NCI-H2171 (cell line): ENCODE measurements at regions not wholly inside any gene's neighbourhood (a gene's known extent, or its start where the extent isn't known, plus 50 kb on each side); places are given as distances from the start of the nearest gene placed in this dataset.
"Not testable (repeated sequence)": the region's sequence is repeated elsewhere in the genome, so short reads cannot be mapped to it uniquely, and the experiment has no call there.

Experiments
- DNase-seq: peaks from one replicate; lab custom pipeline; 2025; lab: John Stamatoyannopoulos, UW

DNA sequence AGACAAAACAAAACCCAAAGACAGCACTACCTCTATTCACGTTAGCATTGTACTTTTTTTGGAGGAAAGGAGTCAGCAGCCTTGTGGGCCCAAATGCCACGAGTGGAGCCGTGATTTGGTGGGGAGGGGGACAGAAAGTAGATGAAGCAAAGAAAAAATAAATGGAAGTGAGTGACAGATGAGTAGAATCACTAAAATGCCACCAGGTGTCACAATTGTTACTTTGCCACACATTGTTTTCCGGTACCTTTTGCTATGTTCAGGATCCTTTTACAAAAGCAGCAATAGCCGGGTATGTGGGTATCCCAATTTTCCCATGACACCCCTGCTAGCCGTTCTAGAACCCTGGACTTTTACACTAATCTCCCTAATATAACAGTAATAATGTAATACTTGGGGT lies 85.0 kb upstream of the AK4 start:
- DNase-seq: no peak

DNA sequence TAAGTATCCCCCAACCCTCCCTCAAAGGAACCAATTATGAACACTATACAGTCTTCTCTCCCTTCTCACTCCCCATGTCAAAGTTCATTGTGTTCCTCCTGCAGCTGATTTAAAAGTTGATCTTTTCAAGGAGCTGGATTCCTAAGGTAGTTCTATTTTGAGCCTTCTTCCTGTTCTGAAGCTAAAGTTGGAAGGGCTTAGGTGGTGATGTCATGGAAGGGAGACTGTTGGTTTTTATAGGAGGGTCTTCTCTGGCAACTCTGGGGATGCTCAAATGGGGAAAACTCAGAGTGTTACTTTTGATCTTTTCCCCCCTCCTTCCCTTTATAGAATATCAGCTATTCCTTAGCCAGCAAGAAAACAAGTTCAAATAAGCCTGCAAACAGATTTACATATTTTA lies 83.0 kb upstream of the AK4 start:
- no peak for DNase-seq

DNA sequence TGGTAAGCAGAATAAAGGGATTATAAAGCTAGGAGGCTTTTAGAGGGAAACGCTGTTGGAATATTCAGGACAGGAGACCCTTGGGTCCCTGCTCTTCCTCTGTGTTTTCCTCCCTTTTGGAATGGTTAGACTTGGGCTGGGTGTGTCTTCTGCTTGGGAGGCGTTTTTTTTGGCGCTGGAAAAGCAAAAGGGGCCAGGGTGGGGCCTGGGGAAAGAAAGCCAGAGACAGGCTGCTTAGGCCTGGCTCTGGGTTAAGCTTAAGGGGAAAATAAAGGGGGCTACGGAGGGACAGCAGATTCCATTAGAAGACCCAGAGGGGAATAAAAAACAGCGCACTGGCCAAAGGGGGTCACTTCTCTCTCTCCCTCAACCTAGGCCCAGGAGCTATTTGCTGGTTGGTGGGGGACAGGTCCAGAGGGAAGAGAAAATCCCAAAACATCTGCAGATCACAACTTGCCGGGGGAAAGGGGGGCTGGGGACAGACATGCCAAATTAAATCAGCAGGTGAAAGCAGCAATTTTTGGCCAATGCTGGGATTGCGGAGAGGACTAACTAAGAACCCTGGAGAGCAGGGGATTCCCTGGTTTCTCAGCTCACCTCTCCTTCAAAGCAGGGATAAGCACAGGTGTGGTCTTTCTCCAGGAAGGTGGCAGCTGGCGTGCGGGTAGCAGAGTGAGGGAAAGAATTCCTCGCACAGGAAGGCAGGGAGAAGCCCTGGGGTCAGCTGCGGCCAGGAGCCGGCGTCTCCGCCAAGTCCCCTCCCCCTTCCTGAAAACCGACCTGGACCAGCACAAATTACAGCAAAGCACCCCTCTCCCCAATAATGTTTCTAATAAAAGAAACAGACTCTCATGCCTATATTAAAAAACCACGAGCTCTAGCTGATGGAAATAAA lies 82.2 kb upstream of the AK4 start:
- peak; percentile 15 for DNase-seq

DNA sequence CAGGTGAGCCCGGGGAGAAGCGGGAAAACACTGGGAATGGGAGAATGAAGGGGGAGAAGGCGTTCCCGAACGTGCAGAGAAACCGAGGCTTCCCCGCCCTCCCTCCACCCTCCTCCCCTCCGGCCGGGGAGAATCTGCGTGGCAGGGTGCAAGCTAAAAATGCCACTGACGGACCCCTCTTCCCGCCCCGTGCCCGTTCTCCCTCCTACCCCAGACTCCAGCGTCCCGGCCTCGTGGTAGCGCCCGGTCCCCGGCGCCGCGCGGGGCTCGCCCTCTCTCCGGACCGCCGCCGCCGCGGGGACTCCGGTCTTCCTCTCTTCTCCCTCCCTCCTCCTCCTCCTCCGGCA lies 81.6 kb upstream of the AK4 start:
- peak; percentile 24 for DNase-seq

DNA sequence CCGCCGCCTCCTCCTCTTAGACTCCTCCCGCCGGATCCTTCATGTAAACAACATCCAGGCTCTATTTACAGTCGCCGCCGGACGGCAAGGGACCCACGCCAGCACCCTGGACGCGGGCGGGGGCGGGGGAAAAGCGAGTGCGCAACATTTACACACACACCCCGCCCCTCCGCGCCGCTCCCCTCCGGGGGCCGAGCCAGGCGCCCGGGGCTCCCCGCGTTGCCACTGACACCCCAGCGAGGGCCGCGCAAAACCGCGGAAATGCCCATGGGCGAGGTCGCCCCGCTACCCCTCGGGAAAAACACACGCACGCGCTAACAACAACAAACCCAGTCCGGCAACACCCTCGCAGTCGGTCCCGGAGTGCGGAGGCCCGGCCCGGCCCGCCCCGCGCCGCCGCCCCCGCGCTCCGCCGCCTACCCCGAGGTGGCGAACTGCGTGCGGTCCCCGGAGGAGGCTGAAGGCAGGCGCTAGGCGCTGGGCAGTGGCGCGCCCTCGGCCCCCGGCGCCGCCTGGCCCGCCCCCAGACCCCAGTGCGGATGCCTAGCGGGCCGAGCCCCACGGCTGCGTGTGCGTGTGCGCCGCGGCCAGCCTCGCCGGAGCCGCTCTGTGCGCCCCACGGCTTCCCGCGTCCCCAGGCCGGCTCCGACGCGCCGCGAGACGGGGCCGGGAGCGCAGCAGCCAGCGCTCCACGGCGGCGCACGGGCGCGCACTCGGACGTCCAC lies 81.1 kb upstream of the AK4 start:
- DNase-seq: peak; percentile 25

DNA sequence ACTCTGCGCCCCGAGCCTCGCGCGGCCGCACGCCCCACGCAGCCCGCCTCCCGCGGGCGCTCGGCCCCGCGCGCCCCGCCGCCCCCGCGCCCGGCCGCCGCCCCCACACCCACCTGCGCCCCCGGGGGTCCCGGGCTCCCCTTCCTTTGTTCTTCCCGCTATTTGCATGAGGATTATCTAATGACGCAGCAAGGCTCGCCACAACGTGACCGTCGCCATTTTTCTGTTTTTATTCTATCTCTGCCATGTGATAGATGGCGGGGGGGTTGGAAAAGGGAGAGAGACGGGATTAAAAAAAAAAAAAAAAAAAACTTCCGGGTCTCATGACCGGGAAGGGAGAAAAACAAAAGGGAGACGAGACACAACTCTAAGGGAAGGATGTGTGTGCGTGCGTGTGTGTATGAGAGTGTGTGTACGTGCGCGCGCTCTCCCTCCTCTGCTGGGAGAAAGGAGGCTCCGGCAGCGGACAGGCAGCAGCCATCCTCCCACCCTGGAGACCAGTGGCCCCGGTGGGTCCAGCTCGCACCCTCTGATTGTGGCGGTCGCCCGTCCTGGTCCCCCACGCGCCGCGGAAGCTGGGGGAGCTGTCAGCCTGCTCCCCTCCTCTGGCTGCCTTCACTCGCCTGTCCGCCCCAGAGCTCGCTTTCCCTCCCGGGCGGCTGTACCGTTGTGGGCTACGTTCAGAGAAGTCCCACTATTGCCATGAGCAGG lies 80.4 kb upstream of the AK4 start:
- DNase-seq: peak; percentile 92

DNA sequence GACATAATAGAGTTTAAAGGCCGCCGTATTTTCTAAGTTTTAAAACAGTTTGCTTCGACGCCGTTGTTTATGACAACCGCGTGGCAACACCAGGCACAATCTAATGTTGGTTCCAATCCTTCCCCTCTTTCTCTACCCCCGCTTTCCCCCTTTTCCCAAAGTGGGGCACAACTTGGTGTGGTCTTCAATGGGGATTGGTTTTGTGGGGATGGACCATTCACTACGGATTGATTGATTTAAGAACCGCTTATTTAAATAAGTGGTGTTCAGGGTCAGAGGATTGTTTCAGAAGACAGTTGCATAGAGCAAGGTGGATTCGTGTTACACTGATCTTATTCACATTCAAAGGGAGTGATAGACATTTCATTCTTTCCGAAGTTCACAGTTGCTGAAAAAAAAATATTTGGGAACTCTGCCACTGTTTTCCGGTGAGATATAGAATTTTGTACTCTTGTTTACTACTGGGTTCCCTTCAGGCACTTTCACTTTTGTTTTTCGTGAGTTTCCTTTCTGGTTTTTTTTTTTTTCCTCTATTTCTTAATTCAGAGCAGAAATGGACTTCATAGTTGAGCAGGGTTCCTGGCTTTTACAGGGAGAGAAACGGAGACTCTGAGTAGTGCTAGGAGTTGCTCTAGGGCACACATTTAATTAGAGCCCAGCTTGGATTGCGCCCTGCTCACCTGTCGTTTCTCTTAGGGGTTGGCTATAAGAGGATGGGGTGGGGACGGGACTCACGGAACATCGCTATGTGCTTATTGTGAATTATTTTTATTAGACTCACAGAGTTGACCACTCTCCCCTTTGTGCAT lies 79.6 kb upstream of the AK4 start:
- DNase-seq: no peak

DNA sequence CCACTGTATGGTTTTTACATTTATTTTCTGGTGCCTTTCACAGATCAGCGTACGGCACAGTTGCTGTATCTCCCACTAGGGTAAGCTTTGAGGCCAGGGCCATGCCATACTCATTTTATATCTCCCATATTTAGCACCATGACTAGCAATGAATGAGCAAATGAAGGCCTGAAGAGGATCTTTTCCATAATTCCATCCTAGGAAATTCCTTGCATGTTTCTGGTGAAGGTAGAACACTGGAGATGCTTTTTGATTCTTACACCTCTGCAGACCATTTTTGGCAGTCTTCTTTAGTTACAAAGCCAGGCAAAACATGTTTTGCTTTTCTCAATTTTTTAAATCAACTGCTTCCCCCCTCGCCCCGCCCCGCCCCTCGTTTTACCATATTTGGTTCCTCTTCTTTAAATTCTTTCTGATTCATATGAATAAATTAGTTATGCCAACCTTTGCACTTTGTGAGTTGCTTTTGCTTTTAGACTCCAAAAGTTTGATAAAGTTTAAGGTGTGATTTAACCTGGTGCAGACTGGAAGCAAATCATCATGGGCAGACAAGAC lies 78.9 kb upstream of the AK4 start:
- no peak for DNase-seq

DNA sequence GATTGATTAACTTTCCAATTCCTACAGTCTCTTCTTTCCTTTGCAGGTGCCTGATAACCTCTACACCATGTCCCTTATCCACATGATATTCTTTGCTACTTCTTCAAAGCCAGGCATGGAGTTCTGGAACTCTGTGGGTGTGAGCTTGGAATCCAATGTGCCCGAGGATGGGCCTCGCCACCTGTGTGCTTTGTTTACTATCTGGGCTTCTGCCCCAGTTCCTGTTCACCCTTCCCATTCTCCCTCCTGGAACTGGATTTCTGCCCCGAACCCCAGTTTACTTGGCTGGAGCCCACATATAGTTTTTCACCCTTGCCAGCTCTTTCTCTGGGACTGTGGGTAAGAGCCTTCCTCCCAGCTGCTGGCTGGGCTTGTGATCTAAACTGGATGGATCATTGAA lies 75.2 kb upstream of the AK4 start:
- no peak for DNase-seq

DNA sequence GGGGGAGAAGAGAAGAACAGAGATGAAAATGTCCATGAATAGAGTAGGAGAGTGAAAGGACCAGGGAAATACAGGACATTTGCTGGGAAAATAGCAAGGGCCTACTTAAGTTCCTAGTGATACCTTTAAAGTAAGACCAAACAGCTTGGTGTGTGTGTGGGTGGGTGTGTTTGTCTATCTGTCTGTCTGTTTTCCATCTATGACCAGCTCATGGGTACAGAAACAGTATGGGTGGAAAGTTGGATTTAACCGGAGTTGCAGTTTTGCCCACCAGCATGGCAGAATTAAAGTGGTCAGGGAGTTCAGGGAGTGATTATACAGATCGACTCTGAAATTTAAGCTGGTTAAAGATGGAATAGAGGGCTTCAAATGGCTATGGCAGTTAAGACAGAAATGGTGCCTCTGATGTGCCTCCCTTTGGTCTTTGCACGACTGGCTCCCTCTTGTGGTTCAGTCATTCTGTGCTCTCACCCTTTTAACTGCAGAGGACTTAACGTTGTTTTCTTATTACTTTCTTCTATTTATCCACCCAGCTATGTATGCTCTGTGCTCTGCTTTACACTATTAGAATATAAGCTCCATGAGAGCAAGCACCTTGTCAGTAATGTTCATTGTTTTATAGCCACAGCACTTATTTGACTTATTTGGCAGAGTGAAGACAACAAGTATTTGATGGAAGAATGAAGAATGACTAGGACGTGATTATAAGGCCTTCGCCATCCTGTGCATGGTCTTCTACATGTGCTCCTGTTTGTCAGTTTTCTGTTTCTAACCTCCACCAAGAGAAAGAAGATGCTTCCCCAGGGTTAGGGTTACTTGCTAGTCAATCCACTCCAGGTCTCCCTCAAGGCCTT lies 72.7 kb upstream of the AK4 start:
- peak; percentile 18 for DNase-seq

DNA sequence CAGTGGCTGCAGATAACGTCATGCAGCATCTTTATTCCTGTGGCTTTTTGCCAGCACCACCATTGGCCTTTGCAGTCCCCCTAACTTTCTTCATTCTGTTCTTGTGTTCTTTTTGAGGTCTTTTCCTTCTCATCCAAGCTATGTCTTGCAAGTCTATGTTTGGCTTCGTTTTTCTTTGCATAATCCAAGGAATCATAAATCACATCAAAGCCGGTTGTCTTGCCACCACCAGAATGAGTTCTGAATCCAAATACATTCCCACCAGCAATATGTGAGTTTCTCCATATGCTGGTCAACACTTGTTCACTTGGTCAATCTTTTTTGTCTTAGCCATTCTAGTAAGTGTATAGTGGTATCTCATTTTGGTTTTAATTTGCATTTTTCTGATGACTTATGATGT lies 70.6 kb upstream of the AK4 start:
- DNase-seq: no peak

DNA sequence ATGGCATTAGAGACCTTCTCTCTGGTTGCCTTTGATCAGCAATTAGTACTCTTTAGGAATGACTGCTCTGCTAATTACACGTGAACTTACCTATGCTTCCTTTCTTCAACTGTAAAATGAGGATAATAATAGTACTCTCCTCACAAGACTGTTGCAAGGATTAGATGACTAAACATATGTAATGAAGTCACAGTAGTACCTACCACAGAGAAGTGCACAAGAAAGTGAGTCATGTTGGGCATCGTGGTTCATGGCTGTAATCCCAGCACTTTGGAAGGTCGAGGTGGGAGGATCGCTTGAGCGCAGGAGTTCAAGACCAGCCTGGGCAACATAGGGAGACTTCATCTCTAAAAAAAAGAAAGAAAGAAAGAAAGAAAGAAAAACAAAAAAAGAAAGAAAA lies 68.1 kb upstream of the AK4 start:
- no peak for DNase-seq

DNA sequence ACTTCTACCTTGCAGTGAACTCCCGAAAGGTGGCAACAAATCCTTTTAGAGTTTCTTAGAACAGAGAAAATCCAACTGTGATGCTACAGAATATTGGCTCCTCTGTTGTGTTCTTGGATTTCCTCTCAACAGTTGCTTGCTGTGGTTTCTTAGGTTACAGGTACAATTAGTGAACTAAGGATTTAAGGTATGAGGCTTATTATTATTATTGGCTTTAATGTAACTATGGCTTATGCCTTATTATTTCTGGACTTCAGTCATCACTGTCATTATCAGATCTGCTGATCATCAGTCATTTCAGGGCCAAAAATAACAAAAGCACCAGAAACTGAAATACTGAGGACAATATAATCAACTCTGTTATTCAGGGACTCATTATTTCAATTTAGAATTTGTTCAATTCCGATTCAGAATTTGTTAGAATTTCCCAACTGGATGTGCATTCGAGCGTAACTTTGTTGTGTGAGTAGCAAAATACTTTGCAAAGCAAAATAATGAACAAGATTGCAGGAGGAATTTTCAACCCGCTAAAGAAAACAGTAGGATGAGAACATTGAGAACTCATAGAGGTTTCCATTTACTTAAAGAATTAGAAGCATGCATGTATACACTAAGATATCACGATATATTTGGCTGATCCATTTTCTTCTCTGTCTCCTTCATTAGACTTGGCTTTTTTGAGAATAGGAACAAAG lies 65.5 kb upstream of the AK4 start:
- DNase-seq: no peak

DNA sequence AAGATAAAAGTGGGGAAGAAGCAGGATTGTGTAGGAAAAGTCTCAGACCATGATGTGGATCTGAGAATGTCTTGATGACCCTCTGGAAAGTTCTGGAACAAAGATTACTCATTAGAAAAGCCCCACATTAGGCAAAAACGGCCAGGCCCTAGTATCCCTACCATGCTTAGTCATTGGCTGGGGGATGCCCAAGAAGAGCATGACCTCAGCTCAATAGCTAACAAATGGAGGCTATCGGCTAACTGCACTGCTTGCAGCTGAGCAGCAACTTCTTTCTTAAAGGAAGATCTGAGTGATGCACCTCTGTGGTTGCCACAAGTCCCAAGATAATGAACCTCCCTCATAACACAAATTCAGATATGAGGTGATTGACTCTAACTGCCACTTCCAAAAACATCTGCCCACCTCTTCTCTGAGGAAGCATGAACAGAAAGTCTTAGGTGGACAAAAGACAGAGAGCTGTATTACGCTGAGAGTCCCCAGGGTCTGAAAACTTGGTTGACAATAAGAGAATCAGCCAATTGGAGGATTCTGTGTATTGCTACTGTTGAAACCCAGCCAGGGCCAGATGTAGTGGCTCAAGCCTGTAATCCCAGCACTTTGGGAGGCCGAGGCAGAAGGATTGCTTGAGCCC lies 64.6 kb upstream of the AK4 start:
- no peak for DNase-seq

DNA sequence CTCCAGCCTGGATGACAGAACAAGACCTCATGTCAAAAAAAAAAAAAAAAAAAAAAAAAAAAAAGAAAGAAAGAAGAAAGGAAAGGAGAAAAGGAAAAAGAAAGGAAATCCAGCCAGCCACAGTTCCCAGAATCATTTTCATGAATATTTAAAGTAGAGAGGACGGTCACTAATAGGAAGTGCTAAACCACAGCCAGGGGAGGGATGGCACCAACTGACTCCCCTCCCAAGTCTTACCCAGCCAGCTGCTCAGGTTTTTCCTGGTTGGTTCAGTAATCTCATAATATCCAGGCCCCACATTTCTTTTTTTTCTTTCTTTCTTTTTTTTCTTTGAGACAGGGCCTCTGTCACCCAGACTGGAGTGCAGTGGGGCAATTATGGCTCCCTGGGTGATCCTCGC lies 63.9 kb upstream of the AK4 start:
- no peak for DNase-seq

DNA sequence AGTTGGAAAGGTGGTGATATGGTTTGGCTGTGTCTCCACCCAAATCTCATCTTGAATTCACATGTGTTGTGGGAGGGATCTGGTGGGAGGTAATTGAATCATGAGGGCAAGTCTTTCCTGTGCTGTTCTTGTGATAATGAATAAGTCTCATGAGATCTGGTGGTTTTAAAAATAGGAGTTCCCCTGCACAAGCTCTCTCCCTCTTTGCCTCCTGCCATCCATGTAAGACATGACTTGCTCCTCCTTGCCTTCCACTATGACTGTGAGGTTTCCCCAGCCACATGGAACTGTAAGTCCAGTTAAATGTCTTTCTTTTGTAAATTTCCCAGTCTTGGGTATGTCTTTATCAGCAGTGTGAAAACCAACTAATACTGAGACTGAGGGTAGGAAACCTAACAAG lies 60.5 kb upstream of the AK4 start:
- not testable (repeated sequence) for DNase-seq

DNA sequence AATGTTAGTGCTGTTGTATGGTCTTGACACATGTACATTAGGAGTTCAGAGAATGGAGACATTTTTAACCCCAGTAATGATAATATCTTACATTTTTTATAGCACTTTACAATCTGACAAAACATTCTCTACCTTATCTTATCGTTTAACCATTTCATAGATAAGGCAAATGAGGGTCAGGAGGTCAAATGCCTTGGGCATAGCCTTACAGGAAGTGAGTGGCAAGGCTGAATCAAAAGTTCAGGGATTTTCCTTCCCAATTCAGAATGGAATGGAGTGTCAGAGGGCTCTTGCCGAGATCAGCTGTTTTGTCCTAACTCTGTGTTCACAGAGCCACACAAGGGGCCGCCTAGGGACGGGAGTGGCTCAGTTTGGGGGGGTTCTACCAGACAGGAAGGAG lies 57.6 kb upstream of the AK4 start:
- DNase-seq: no peak

DNA sequence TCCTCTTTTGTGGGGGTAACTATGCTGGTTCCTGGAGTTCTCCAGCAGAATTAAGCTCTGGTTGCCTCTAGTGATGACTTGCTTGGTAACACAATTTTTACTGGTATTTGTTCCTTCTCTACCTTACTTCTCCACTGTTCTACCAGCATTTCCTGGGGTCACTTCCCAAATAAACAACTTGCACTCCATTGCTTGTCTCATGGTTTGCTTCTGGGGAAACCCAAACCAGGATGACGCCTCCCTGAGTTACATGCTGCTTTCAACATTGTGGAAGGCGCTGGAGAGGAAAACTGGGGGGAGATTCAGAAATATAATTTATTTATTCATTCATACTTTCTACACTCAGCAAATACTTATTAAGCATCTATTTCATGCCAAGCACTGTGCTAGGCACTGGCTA lies 55.3 kb upstream of the AK4 start:
- DNase-seq: no peak

DNA sequence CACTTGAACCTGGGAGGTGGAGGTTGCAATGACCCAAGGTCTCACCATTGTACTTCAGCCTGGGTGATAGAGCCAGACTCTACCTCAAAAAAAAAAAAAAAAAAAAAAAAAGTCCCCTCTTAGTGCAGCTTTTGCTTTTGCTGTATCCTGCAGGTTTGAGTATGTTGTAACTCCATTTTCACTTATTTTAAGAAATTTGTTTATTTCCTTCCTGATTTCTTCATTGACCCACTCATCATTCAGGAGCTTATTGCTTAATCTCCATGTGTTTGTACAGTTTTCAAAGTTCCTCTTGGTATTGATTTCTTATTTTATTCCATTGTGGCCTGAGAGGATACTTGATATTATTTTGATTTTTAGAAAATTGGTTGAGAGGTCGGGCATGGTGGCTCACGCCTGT lies 50.9 kb upstream of the AK4 start:
- no peak for DNase-seq
